ENCODE measurements at regions not wholly inside any gene's neighbourhood (a gene's known extent, or its start where the extent isn't known, plus 50 kb on each side); places are given as distances from the start of the nearest gene placed in this dataset.

DNA sequence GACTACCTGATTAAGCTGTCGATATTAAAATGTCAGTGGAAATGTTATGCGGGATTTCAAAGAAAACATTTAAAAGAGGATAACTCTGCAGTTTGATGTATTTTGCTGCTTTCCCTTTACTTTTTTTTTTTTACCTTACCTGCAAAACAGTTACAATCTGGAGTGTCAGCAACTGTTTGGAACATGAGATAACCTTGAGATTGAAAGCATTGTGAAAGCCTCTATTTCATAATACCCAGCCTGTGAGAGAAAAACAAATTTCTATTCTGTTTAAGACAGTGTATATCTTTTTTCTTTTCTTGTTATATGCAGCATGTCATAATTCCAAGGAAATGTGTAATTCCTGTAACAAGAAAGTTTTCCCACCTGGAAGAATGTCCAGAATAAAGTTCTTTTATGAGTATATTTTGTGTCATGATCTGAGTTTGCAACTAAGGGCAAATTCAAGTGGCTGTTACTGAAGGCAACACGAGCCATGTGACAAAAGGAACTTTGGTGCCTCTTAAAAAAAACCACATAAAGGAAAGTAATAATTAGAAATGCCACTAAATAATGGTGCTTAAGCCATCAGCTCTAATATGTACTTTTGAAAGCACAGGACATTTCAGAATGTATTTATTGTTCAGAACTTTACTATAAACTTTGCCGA, 297.0 kb upstream of the DSEL start:
- TF ChIP-seq CTCF (IDR thresholded peaks at IDR 0.05; ENCODE audit: low read depth, low read length) (no peak), EZH2phosphoT487 (IDR thresholded peaks at IDR 0.05; ENCODE audit: low read depth) (no peak)

All from OCI-LY3 (cell line).